ENCODE measurements at regions not wholly inside any gene's neighbourhood (a gene's known extent, or its start where the extent isn't known, plus 50 kb on each side); places are given as distances from the start of the nearest gene placed in this dataset.

- Mint-ChIP-seq H3K36me3 (ENCODE audit: low read depth) (no peaks in the 10 kb centered on the region), H3K27me3 (ENCODE audit: insufficient read depth) (peaks cover 56% of the 10 kb centered on the region), H3K27ac (no peak overlapping the region), H3K4me3 (no peak overlapping the region), H3K4me1 (ENCODE audit: low read depth) (peaks cover 11% of the 10 kb centered on the region), H3K9me3 (no peaks in the 10 kb centered on the region)
- DNase-seq = no peak
- TF ChIP-seq, protein P1, sequence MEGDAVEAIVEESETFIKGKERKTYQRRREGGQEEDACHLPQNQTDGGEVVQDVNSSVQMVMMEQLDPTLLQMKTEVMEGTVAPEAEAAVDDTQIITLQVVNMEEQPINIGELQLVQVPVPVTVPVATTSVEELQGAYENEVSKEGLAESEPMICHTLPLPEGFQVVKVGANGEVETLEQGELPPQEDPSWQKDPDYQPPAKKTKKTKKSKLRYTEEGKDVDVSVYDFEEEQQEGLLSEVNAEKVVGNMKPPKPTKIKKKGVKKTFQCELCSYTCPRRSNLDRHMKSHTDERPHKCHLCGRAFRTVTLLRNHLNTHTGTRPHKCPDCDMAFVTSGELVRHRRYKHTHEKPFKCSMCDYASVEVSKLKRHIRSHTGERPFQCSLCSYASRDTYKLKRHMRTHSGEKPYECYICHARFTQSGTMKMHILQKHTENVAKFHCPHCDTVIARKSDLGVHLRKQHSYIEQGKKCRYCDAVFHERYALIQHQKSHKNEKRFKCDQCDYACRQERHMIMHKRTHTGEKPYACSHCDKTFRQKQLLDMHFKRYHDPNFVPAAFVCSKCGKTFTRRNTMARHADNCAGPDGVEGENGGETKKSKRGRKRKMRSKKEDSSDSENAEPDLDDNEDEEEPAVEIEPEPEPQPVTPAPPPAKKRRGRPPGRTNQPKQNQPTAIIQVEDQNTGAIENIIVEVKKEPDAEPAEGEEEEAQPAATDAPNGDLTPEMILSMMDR (IDR thresholded peaks at IDR 0.05) = no peak
These were observed 54.5 kb upstream of the COL13A1 start for GRCh38 chr10:69747179-69747578.

DNA sequence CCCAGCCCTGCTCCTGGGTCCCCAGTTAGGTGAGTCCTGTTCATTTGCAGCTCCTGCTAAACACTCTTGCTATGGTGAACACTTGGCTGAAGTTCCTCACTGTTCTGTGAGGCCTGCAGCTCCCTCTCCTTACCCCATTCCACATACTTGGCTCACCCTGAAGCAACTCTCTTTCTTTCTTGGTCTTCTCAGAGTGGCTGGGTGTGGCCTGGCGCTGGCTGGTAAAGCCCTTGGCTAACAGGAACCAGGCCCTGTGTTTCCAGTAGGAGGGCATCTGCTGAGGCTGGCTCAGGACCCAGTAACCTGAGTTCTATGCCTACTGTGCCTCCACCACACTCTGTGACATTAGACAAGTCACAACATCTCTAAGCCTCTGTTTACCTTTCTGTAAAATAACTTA, 53.1 kb upstream of the COL13A1 start:
- H3K27me3 Mint-ChIP-seq (ENCODE audit: insufficient read depth) = peaks cover 53% of the 10 kb centered on the region
- TF ChIP-seq, protein P1 (IDR thresholded peaks at IDR 0.05) = no peak
- no peak overlapping the region for H3K27ac Mint-ChIP-seq
- H3K9me3 Mint-ChIP-seq = no peaks in the 10 kb centered on the region
- H3K36me3 Mint-ChIP-seq (ENCODE audit: low read depth) = no peaks in the 10 kb centered on the region
- DNase-seq = no peak
- peaks cover 11% of the 10 kb centered on the region for H3K4me1 Mint-ChIP-seq (ENCODE audit: low read depth)
- no peak overlapping the region for H3K4me3 Mint-ChIP-seq

- TF ChIP-seq, protein P1 (IDR thresholded peaks at IDR 0.05) = no peak
- Mint-ChIP-seq H3K36me3 (ENCODE audit: low read depth) (no peaks in the 10 kb centered on the region), H3K4me3 (no peak overlapping the region), H3K9me3 (no peaks in the 10 kb centered on the region), H3K27me3 (ENCODE audit: insufficient read depth) (peaks cover 46% of the 10 kb centered on the region), H3K27ac (no peak overlapping the region), H3K4me1 (ENCODE audit: low read depth) (peaks cover 11% of the 10 kb centered on the region)
- DNase-seq = no peak
These were observed 52.3 kb upstream of the COL13A1 start for GRCh38 chr10:69749178-69750010.

- H3K4me3 Mint-ChIP-seq = no peak overlapping the region
- H3K36me3 Mint-ChIP-seq (ENCODE audit: low read depth) = no peaks in the 10 kb centered on the region
- H3K27ac Mint-ChIP-seq = no peak overlapping the region
- H3K27me3 Mint-ChIP-seq (ENCODE audit: insufficient read depth) = peaks cover 44% of the 10 kb centered on the region
- TF ChIP-seq, protein P1 (IDR thresholded peaks at IDR 0.05) = no peak
- no peak for DNase-seq
- peaks cover 11% of the 10 kb centered on the region for H3K4me1 Mint-ChIP-seq (ENCODE audit: low read depth)
- H3K9me3 Mint-ChIP-seq = no peaks in the 10 kb centered on the region
These were observed 51.7 kb upstream of the COL13A1 start for GRCh38 chr10:69750011-69750373.

DNA sequence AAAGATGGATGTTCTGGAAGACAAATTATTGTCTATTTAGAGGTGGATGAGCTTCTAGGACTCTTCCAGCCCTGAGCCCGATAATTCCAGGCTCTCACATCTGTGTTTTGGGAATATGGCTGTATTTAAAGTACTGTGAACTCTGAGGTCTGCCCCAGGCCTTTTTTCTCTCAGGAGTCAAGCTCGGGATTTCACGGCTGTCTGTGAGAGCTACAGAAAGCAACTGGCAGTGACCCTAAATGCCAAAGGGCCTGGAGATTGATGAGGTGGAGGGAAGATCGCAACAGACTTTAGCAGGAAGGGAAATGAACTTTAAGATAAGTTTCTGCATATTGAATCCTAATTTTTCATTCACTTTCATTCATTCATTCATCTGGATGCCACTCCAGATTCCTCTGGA, 51.0 kb upstream of the COL13A1 start:
- TF ChIP-seq, protein P1 (IDR thresholded peaks at IDR 0.05) = no peak
- no peak overlapping the region for H3K27ac Mint-ChIP-seq
- no peak overlapping the region for H3K4me3 Mint-ChIP-seq
- peaks cover 45% of the 10 kb centered on the region for H3K27me3 Mint-ChIP-seq (ENCODE audit: insufficient read depth)
- no peaks in the 10 kb centered on the region for H3K36me3 Mint-ChIP-seq (ENCODE audit: low read depth)
- DNase-seq = no peak
- H3K4me1 Mint-ChIP-seq (ENCODE audit: low read depth) = peaks cover 11% of the 10 kb centered on the region
- no peaks in the 10 kb centered on the region for H3K9me3 Mint-ChIP-seq

All from HFFc6 (cell line).